ENCODE measurements at regions not wholly inside any gene's neighbourhood (a gene's known extent, or its start where the extent isn't known, plus 50 kb on each side); places are given as distances from the start of the nearest gene placed in this dataset.

GRCh38 chr4:8699063-8699385 lies 106.5 kb downstream of the CPZ start:
- TF ChIP-seq POLR2A (IDR thresholded peaks at IDR 0.05) (no peak), CTCF (IDR thresholded peaks at IDR 0.05) (no peak), EP300 (IDR thresholded peaks at IDR 0.05) (no peak)

All from upper lobe of left lung (tissue), 4 donors.